ENCODE measurements at regions not wholly inside any gene's neighbourhood (a gene's known extent, or its start where the extent isn't known, plus 50 kb on each side); places are given as distances from the start of the nearest gene placed in this dataset.

- DNase-seq (ENCODE audit: missing footprints) (no peak), ATAC-seq (no peak)
- intact Hi-C loops (cut with DNase I): no loop called here
These were observed 412.8 kb upstream of the SLIT2 start for GRCh38 chr4:19838858-19839257.

GRCh38 chr4:19835429-19835828, 416.3 kb upstream of the SLIT2 start:
- DNase-seq (ENCODE audit: missing footprints) (no peak), ATAC-seq (no peak)
- intact Hi-C loops (cut with DNase I): no loop called here

- ATAC-seq: no peak
- intact Hi-C loops (cut with DNase I): no loop called here
- no peak for DNase-seq (ENCODE audit: missing footprints)
These were observed 419.3 kb upstream of the SLIT2 start for GRCh38 chr4:19832411-19832810.

GRCh38 chr4:19831644-19832285, 419.9 kb upstream of the SLIT2 start:
- DNase-seq (ENCODE audit: missing footprints): no peak
- ATAC-seq: no peak
- intact Hi-C loops (cut with DNase I): no loop called here

- ATAC-seq (no peak), DNase-seq (ENCODE audit: missing footprints) (no peak)
- intact Hi-C loops (cut with DNase I): no loop called here
These were observed 422.6 kb upstream of the SLIT2 start for GRCh38 chr4:19829101-19829500.

- no peak for DNase-seq (ENCODE audit: missing footprints)
- no peak for ATAC-seq
- intact Hi-C loops (cut with DNase I): no loop called here
These were observed 427.9 kb upstream of the SLIT2 start for GRCh38 chr4:19823781-19824180.

GRCh38 chr4:19819737-19820136, 432.0 kb upstream of the SLIT2 start:
- no peak for ATAC-seq

GRCh38 chr4:19809989-19810388, 441.7 kb upstream of the SLIT2 start:
- ATAC-seq (no peak), DNase-seq (ENCODE audit: missing footprints) (no peak)
- intact Hi-C loops (cut with DNase I): no loop called here

More at GRCh38 chr4:19819737-19820136, 432.0 kb upstream of the SLIT2 start:
- intact Hi-C loops (cut with DNase I): no loop called here
- DNase-seq (ENCODE audit: missing footprints): no peak

- intact Hi-C loops (cut with DNase I): no loop called here
- ATAC-seq (no peak), DNase-seq (ENCODE audit: missing footprints) (no peak)
These were observed 444.2 kb upstream of the SLIT2 start for GRCh38 chr4:19807505-19807904.

- ATAC-seq (no peak), DNase-seq (ENCODE audit: missing footprints) (no peak)
- intact Hi-C loops (cut with DNase I): no loop called here
These were observed 444.8 kb upstream of the SLIT2 start for GRCh38 chr4:19806865-19807264.

- no peak for DNase-seq (ENCODE audit: missing footprints)
- ATAC-seq: no peak
- intact Hi-C loops (cut with DNase I): no loop called here
These were observed 448.3 kb upstream of the SLIT2 start for GRCh38 chr4:19803406-19803805.

GRCh38 chr4:19793831-19794230, 457.9 kb upstream of the SLIT2 start:
- intact Hi-C loops (cut with DNase I): no loop called here
- ATAC-seq: no peak
- DNase-seq (ENCODE audit: missing footprints): no peak

GRCh38 chr4:19791422-19792123, 460.1 kb upstream of the SLIT2 start:
- ATAC-seq (no peak), DNase-seq (ENCODE audit: missing footprints) (no peak)
- intact Hi-C loops (cut with DNase I): no loop called here

- DNase-seq (ENCODE audit: missing footprints): no peak
- intact Hi-C loops (cut with DNase I): no loop called here
- no peak for ATAC-seq
These were observed 465.1 kb upstream of the SLIT2 start for GRCh38 chr4:19786616-19787015.

GRCh38 chr4:19783667-19784223, 468.0 kb upstream of the SLIT2 start:
- ATAC-seq (no peak), DNase-seq (ENCODE audit: missing footprints) (no peak)
- intact Hi-C loops (cut with DNase I): no loop called here

GRCh38 chr4:19780871-19781270, 470.8 kb upstream of the SLIT2 start:
- intact Hi-C loops (cut with DNase I): no loop called here
- ATAC-seq (no peak), DNase-seq (ENCODE audit: missing footprints) (no peak)

GRCh38 chr4:19776929-19777328, 474.8 kb upstream of the SLIT2 start:
- intact Hi-C loops (cut with DNase I): no loop called here
- DNase-seq (ENCODE audit: missing footprints) (no peak), ATAC-seq (no peak)

- no peak for ATAC-seq
- DNase-seq (ENCODE audit: missing footprints): no peak
- intact Hi-C loops (cut with DNase I): no loop called here
These were observed 475.7 kb upstream of the SLIT2 start for GRCh38 chr4:19776021-19776459.

GRCh38 chr4:19774690-19775256, 476.9 kb upstream of the SLIT2 start:
- intact Hi-C loops (cut with DNase I): no loop called here
- no peak for ATAC-seq
- no peak for DNase-seq (ENCODE audit: missing footprints)

GRCh38 chr4:19772581-19772980, 479.1 kb upstream of the SLIT2 start:
- intact Hi-C loops (cut with DNase I): no loop called here
- no peak for ATAC-seq
- no peak for DNase-seq (ENCODE audit: missing footprints)
